Midbrain (tissue), 1 donor: ENCODE measurements at regions not wholly inside any gene's neighbourhood (a gene's known extent, or its start where the extent isn't known, plus 50 kb on each side); places are given as distances from the start of the nearest gene placed in this dataset.
A peak's percentile ranks its signal among the peaks of the same experiment; 100 is the strongest.

ENCODE experiments used
- DNase-seq: peaks from one replicate; lab custom pipeline; 2025; lab: John Stamatoyannopoulos, UW

DNA sequence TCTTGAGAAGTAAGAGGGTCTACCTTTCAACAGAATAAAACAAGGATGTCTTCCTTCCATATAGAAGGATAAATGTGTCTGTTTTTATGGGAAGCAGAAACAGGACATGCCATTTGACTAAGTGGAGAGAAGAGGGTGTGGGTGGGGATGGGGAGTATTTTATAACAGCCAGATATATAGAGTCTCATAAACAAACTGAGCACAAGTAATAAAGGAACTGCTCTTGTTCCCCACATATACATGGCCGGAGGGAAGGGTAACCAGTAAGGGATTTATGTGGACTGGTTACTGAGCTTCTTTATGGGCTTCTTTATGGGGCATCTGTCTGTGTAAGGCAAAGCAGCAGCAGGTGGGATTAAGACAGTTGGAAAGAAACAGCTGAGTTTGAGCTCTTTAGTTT, 558.1 kb downstream of the REEP3 start:
- no peak for DNase-seq

DNA sequence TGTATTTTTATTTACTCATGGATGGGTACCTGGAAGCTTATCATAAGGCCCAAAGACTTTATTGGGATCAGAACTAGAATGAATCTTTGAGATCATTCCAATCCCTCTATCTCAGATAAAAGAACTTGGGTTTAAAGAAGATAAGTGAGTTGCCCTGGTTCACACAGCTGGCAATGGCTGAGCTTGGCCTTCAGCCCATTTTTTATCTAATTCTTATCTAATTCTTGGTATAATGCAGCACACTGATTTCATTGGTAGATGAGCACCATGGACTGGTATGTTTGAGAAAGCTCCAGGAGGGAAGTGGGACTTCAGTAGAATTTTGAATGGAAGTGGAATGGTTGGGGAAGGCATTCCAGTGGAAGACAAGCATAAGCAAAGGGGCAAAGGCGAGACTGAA, 558.9 kb downstream of the REEP3 start:
- no peak for DNase-seq

DNA sequence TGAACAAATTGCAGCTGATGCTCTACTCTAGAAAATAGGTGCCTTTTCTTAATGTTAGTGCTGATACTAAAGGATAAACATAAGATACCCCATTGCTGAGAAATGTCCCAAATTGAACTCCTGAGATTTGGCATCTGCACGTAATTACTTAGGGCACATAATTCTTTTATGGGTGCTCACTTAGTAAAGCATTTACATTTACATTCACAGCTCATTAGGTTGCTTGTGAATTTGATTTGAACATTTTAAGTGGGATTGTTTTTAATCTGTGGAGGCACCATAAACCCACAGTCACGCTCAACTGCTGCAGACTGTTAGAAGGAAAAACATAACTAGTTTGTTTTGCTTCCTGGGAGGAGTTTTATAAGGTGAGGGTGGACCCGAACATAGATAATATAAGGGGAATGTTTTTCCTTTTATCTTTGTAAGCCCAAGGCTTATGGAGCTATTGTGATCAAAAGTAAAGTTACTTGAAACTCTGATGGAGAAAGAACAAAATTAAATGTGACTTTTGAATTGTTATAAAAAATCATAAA, 560.8 kb downstream of the REEP3 start:
- no peak for DNase-seq

DNA sequence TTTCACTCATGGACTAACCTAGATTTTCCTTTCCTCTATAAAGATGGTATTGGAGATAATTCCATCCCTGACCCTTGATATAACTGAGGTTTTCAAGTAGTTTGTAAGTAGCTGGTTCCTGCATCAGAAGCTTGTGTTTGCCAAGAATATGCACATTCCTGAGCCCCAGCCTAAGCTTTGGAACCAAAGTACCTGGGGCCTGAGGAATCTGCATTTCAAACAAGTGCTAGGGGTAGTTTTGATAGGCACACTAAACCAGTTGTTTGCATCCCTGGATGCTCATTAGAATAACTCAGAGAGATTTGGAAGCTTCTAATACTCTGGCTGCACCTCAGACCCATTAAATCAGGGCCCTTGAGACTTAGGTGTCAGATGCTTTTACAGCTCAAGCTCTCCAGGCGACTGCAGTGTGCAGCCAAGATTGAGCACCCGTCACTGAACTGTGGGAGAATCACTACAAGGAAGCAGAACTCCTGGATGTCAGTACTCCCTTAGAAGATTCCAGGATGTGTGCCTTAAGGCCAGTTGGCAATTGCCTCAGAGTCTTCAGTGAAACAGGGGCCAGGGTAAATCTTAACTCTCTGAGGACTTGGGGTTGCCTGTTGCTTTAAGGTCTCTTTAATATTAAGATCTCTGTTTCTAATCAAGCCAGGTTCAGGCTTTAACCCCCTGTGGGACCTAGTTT, 565.0 kb downstream of the REEP3 start:
- DNase-seq, result no peak

DNA sequence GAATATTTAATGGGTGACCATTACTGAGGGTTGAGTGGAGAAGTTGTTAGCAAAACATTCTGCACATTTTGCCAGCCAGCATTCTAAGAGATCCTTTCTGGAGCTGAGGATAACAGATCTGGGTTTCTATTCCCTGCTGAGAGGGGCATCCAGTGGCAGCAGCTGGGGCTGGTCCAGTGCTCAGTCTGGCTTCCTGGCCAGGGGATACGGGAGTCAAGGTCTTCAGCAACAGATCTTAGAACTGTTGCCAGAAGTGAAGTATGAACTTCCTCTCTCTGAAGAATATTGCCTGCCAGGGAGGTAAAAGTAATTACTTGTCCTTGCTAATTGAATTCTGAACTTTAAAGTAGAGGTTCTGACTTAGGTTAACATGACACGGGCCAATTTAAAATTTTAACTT, 568.4 kb downstream of the REEP3 start:
- DNase-seq, result no peak

DNA sequence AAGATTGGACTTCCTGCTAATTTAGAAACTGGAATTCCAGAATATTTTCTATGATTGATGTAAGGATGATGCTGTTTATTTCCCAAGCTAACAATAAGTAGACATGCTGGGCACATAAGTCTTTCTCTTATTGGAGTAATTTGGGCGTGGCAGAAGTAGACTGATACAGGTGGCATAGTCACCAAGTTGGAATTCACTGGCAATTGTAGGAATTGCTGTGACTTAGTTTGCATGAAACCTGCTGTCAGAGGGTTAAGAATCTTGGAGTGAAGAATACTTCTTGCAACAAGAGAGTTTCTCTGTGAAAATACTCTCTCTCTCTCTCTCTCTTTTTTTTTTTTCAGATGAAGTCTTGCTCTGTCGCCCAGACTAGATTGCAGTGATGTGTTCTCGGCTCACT, 569.7 kb downstream of the REEP3 start:
- DNase-seq, result no peak

DNA sequence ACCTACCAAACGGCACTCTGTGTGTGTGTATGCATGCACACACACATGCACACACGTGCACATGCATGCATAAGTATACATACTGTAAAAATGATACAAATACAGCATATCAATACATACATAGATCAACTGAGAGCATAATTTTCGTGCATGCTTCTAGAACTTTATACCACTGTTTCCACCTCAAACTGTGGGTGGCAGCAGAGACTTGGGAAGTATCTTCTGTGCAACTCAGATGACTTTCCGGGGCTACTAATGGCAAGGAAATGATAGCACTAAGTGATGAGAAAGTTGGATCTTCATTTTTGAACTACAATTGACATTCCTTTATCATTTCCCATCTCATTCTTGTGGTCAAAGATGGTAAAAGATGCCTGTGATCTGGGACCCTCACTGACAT, 570.7 kb downstream of the REEP3 start:
- DNase-seq, result peak; percentile 60

DNA sequence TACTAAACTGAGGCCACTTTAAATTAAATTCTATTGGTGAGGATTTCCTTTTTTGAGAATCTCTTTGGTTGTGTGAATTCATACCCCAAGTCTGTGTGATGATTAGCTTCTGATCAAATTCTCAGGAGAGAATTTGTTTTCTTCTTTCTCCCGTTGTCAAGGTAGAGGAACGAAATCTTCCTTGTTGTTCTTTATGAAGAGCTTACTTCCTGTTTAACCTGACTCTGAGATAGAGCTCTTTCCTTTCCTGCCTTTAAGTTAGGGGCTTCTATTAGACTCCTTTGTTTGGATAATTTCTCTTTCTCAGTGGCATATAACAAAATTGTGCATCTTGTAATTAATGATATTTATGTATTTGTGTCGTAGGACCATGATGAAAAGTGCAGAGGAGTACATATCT, 572.1 kb downstream of the REEP3 start:
- DNase-seq, result no peak

DNA sequence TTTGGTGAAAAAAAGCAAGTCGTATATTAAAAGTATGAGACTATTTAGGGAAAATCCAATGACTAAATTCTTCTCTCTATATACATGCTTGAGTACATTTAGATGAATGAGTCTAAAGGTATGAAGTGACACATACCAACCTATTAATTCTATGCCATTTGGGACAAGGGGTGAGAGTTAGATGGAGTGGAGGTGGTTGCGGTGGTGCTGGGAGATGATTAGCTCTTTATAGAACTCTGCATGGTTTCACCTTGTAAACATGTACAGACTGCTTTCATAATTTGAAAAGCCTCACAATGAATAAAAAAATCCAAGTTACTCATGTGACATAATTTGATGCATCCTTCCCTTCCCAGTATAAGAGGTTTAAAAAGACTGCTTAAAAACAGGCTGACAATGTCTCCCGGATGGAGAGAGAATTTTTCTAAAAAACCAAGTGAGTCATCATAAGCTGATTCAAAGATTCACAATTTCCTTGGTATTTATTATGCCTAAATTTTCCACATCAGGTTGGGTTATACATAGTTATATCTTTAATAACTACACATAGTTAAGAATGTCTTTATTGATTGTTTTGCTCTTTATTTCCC, 572.8 kb downstream of the REEP3 start:
- DNase-seq, result no peak

DNA sequence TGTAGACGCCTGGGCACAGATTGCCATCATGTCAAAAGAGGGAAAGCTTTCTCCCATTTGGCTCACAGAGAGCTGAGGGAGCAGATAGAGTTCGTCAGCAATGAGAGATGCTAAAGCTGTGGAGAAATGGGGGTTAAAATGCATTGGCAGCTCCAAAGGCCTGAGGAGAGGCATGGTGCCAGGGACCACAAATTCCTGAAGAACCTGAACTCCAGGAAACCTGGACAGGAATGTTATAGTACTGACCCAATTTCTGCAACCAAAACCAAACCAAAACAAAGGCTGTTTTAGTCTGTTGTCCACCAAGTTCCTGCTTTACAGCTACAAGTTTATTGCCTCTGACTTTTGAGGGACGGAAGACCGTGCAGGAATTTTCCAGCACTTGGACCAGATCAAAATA, 575.7 kb downstream of the REEP3 start:
- no peak for DNase-seq

DNA sequence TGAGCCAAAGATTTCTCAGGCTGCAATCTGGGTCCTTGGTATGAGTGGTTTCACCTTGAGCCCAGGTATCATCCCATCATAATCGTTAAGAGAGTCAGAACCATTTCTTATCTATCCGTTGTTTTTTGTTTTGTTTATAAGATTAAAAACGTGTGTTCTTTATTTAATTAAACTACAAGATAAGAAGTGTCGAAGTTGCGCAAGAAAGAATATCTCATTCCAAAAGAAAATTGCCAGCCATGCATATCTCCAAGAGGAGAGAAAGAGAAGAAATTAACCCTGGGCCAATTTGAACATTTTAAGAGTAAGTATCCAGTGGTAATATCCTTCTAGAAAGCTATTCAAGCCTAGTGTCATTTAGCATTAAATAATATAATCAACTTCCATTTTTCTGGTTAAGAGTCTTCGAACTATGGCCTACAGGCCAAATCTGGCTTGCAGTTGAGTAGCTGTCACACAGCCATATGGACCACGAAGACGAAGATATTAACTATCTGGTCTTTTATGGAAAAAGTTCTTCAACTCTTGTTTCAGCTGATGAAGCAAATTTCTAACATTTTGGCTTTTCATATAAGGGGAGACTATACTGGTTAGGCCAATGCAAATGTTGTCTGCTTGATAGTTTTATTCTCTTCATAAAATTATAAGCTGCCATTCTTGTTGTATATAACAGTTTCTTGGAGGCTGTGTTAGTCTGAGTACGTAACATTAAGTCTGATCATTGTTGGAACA, 576.4 kb downstream of the REEP3 start:
- DNase-seq, result no peak

DNA sequence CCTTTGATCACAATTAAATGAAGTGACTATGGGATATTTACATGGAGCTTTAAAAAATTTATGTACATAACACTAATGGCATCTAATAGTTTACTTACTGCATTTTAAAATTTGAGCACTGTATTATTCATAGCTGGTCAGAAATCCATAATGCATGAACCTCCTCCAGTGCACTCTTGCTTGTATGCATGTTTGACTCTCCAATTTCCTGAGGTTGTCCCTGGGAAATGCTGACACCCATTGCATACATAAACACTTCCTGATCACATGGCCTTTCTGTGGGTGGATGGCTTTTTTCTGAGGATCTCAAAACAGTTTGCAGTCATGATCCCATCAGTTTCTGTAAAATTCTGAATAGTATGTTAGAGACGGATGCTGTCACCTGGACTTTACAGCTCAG, 577.8 kb downstream of the REEP3 start:
- DNase-seq, result no peak

DNA sequence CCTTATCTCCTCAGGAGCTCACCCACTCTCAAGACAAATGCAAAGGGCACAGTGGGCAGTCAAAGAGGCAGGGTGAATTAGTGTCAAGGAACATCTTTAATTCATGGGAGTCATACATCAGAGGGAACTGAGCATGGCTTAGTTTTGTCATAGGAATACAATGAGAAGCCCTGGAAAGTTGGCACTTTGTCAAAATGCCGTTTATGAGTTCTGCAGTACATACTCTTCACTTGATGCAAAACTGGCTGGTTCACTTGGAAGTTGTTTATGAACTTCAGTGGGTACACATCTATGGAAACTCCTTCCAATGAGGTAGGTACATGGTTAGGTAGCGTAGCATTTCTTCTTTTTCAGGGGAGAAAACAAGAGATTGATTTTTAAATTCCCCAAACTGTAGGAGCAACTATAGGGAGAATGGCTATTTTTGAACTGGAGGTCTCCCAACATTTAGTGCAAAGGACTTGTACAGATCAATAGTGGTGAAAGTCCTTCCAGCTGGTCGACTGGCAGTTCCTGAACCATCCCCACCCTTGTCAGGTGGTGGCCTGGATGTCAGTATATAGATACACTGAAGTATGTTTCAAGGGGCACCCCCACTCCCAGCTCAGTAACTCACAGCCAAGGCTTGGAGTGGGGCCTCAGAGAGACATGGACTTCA, 580.5 kb downstream of the REEP3 start:
- no peak for DNase-seq

DNA sequence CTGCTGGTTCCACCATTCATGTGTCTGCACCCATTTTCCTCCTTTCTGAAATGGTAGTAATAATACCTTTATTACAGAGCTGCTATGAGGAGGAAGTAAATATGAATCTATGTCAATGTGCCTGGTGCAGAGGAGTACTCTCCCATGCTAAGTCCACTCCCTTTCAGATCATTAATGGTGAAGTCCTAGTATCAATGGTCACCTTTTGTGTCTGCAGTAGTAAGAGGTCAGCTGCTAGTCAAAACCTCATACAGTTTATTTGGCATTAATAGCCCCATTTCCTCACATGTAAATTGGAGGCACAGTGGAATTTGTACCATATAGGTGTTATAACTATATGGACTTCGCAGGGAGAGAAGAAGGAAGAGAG, 581.0 kb downstream of the REEP3 start:
- DNase-seq, result no peak

DNA sequence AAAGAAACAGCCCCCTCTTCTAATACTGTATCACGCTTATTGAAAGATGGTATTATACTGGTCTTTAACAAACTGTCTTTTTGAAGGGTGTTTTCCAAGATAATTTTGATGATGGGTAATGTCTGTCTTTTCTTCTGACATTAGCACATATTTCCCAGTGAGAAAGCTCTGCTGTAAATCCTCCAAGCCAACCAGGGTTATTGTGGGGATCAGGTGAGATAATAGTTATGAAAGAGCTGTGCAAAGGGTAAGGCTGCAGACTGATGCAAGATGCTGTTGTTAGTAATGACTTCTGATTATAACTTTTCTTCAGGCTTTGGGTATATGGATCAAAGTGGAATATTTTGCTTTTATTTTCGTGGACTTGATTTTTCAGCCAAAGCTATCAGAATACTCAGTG, 581.7 kb downstream of the REEP3 start:
- DNase-seq, result no peak

DNA sequence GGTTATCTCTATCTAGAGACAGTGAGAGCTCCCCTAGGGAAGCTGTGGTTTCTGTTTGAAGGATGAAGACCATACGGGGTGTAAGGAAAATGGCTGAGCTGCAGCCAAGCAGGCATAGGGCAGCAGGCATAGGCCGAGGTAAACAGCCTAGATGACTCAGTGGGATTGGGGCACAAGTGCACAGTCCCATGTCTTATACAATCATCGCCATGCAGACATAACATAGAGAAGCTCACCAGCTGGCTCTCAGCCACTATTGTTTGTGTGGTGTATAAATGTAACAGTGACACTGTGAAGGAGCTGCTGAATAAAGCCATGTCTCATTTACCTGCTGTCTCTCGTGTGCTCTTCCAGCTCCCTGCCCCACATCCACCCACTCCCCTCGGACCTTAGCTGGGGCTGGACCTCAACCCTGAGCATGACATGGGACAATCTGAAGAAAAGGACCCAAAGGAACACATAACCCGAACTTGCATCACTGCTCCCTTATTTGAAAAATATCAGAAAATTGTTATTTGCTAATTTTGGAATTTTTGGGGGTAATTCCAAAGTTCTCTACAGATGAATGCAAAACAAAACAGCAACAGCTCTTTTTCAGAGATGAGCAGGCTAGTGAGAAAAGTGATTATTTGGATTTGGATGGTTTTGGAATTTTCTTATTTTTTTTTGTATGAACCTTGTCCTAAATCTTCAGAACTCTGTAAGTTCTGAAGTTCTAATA, 582.7 kb downstream of the REEP3 start:
- no peak for DNase-seq

DNA sequence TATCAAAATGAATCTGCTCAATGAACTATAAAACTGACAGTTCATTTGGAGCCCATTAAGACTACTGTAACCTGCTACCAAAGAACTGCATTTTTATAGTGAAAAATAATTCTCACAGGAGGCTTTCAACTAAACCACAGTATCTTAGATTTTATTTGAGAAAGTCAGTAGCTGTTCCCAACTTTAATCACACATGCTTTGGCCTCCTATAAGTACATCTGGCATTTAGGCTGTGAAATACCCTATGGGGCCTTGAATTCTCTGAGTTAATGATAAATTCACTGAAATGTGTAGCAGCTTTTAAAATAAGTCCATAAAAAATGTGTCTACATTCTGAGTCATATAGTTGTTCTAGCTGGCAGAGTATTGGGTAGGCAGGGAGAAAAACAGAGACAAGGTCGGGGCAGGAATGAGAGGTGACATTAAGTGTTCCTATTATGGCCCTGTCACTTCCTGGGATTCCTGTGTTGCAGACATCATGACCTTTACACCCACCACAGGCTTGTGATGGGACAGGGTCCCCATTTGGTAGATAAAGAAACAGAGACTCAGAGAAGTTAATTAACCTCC, 588.8 kb downstream of the REEP3 start:
- DNase-seq, result no peak

DNA sequence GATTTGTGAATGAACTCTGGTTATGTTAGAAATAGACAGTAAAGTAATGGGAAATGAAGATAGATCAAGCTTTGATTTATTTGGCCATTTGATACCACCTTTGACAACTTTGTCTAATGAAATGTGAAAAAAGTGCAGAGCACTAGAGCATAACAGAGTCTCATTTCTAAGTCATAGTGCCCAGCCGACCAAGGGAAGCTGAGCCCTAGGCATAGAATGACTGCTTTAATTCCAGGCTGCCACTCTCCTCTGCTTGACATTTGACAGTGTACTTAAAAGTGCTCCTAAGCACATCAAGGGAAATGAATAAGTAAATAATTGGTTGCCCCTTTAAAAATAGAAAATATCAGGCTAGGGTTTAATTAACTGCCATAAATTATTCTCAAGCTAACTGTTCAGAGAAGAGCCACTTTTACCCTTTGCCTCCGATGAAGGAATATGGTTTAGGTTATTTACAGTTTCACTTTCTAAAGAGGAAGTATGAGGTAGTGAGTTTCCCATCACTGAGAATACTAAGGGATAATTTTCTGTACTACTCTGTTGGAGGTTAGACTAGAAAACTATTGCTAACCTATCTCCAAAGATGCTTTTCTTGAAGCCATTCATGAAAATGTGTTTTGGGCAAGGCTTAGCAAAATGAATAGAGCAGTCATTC, 591.6 kb downstream of the REEP3 start:
- no peak for DNase-seq

DNA sequence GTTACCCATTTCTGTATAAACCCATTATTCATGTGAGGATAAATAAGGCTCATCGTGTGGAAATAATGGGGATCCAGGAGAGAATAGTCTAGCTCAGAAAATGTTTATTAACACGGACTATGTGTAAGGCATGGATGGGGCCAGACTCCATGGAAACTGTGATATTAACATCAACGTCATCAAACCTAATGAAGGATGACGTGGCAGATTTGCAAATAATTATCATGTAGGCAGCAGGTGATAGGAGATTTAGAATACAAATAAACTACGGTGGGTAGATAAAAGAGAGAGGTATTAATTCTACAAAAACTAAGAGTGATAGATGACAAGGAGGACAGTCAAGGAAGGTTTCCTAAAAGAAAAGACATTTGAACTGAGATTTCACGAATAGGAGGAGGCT, 592.2 kb downstream of the REEP3 start:
- DNase-seq, result no peak

DNA sequence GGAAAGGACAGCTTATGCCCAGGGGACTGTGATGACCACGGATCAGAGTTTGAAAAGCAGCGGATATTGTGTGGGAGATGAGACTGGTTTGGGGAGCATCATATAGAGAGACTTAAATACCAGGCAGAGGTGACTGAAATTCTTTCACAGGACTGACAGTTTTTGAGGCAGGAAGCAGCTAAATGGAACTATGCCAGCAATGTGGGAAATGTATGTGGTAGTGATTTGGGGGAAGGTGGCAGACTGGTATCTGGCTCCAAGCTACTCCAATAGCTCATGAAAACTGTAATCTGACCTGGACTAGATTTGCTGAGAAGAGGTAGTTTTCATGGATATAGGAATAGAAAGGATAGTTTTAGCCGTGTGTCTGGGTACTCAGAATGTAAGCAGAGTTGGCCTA, 592.6 kb downstream of the REEP3 start:
- DNase-seq, result no peak

DNA sequence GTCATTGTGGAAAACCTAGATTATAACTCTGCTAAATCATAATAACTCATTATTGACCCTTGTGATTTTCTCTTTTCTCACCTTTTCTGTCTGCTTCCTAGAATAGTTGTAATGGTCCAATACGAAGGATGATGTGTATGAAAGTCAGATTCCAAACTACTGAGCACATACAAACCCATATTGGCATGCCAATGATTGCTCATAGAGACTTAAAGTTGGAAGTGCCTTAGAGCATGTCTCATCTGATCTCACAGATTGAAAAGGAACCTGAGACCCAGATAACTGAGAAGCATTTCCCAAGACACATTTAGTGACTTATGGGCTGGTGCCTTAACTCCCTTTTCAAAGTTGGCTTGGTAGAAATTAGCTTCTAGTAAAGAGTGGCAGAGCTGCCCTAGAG, 594.3 kb downstream of the REEP3 start:
- no peak for DNase-seq
